GM10266 (cell line): ENCODE measurements at regions not wholly inside any gene's neighbourhood (a gene's known extent, or its start where the extent isn't known, plus 50 kb on each side); places are given as distances from the start of the nearest gene placed in this dataset.

Experiments used
- DNase-seq: peaks from one replicate; pipeline ENCODE4 v3.0.0; 2012; ENCODE audit errors: extremely low spot score
- CTCF ChIP-seq: IDR thresholded peaks from 2 replicates; pipeline ENCODE4 v1.5.1; 2012; ENCODE audit warnings: mild to moderate bottlenecking, low read depth; ENCODE audit not compliant: control insufficient read depth, insufficient read depth; ENCODE audit errors: missing control alignments

GRCh38 chr6:28748192-28748591 is 175.6 kb downstream of the TRIM27 start:
- TF ChIP-seq CTCF = no peak
- DNase-seq = no peak

- no peak for TF ChIP-seq CTCF
- DNase-seq = no peak
Measured at GRCh38 chr6:28750926-28751458, 172.8 kb downstream of the TRIM27 start.

GRCh38 chr6:28751514-28751913 is 172.3 kb downstream of the TRIM27 start:
- no peak for DNase-seq
- no peak for TF ChIP-seq CTCF

GRCh38 chr6:28751963-28752350 is 171.8 kb downstream of the TRIM27 start:
- no peak for TF ChIP-seq CTCF

GRCh38 chr6:28757429-28758045 is 166.2 kb downstream of the TRIM27 start:
- no peak for TF ChIP-seq CTCF

More at GRCh38 chr6:28751963-28752350, 171.8 kb downstream of the TRIM27 start:
- DNase-seq = no peak

GRCh38 chr6:28758046-28758817 is 165.6 kb downstream of the TRIM27 start:
- DNase-seq = no peak
- no peak for TF ChIP-seq CTCF

More at GRCh38 chr6:28757429-28758045, 166.2 kb downstream of the TRIM27 start:
- no peak for DNase-seq

- no peak for TF ChIP-seq CTCF
- no peak for DNase-seq
Measured at GRCh38 chr6:28758818-28759235, 165.0 kb downstream of the TRIM27 start.
